ENCODE measurements at regions not wholly inside any gene's neighbourhood (a gene's known extent, or its start where the extent isn't known, plus 50 kb on each side); places are given as distances from the start of the nearest gene placed in this dataset.

- in situ Hi-C loops (cut with HindIII; ENCODE audit: extremely low pct_ligation_motif_present, low pct_unique_long_range_greater_than_20kb): no loop called here
- TF ChIP-seq NFATC3 (CRISPR knock-in tag; IDR thresholded peaks at IDR 0.05): no peak
- TF ChIP-seq ZNF550 (CRISPR knock-in tag; IDR thresholded peaks at IDR 0.05; ENCODE audit: borderline replicate concordance): no peak
- TF ChIP-seq, protein P1, sequence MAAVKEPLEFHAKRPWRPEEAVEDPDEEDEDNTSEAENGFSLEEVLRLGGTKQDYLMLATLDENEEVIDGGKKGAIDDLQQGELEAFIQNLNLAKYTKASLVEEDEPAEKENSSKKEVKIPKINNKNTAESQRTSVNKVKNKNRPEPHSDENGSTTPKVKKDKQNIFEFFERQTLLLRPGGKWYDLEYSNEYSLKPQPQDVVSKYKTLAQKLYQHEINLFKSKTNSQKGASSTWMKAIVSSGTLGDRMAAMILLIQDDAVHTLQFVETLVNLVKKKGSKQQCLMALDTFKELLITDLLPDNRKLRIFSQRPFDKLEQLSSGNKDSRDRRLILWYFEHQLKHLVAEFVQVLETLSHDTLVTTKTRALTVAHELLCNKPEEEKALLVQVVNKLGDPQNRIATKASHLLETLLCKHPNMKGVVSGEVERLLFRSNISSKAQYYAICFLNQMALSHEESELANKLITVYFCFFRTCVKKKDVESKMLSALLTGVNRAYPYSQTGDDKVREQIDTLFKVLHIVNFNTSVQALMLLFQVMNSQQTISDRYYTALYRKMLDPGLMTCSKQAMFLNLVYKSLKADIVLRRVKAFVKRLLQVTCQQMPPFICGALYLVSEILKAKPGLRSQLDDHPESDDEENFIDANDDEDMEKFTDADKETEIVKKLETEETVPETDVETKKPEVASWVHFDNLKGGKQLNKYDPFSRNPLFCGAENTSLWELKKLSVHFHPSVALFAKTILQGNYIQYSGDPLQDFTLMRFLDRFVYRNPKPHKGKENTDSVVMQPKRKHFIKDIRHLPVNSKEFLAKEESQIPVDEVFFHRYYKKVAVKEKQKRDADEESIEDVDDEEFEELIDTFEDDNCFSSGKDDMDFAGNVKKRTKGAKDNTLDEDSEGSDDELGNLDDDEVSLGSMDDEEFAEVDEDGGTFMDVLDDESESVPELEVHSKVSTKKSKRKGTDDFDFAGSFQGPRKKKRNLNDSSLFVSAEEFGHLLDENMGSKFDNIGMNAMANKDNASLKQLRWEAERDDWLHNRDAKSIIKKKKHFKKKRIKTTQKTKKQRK (IDR thresholded peaks at IDR 0.05; ENCODE audit: low read length): no peak
- TF ChIP-seq GZF1 (CRISPR knock-in tag; IDR thresholded peaks at IDR 0.05): no peak
- no peak for TF ChIP-seq THAP7 (CRISPR knock-in tag; IDR thresholded peaks at IDR 0.05)
- TF ChIP-seq ZBTB8A (CRISPR knock-in tag; IDR thresholded peaks at IDR 0.05; ENCODE audit: borderline replicate concordance, low read depth): no peak
- H4K20me1 ChIP-seq (ENCODE audit: insufficient read depth, low read length): no peaks in the 10 kb centered on the region
- H3K9me3 ChIP-seq (ENCODE audit: low read length): no peaks in the 10 kb centered on the region
- H3K79me2 ChIP-seq (ENCODE audit: insufficient read depth, low read length): no peaks in the 10 kb centered on the region
- CTCF ChIA-PET (ENCODE audit: low intra/inter-chr PET ratio, low total read pairs): no interaction called here
- H3K4me1 ChIP-seq (ENCODE audit: insufficient read depth, low read length): 0 out of 2 replicates have a peak, but pooled peaks cover 5% of the 10 kb centered on the region
- no peak overlapping the region for H3K4me3 ChIP-seq (replicated peaks in 1 of 3; ENCODE audit: insufficient read depth in 1 of 3, low read depth in 2 of 3, low read length in 3 of 3)
- intact Hi-C loops (cut with micrococcal nuclease; ENCODE audit: unreplicated experiment): no loop called here
- H3K9ac ChIP-seq (ENCODE audit: insufficient read depth, low read depth, low read length): no peak overlapping the region
- no peak for DNase-seq (ENCODE audit: low spot score)
- H3K27ac ChIP-seq (ENCODE audit: extremely low read length, insufficient read depth, low read length): no peak overlapping the region
- ATAC-seq: no peak
- no peak overlapping the region for H2AFZ ChIP-seq (ENCODE audit: low read length)
- no peak overlapping the region for H3K4me2 ChIP-seq (ENCODE audit: low read depth, low read length)
- no TSS peak for BruUV-seq (replicated peaks)
- WGBS (ENCODE audit: low lambda C conversion rate): 75% methylated on average over 1 of the region's 1 CpG
- no peaks in the 10 kb centered on the region for H3K36me3 ChIP-seq (replicated peaks in 1 of 2; ENCODE audit: control insufficient read depth in 1 of 2, insufficient read depth in 2 of 2, low read length in 2 of 2)
- no peak for FAIRE-seq
- no peaks in the 10 kb centered on the region for H3K27me3 ChIP-seq (ENCODE audit: control insufficient read depth in 1 of 2, insufficient read depth in 2 of 2, low read length in 2 of 2)
- POLR2A ChIA-PET: no interaction called here
Observed at GRCh38 chr3:31173118-31173718, 278.8 kb upstream of the GADL1 start.

Measured in HepG2 (cell line).